GM12892 (cell line): ENCODE measurements at regions not wholly inside any gene's neighbourhood (a gene's known extent, or its start where the extent isn't known, plus 50 kb on each side); places are given as distances from the start of the nearest gene placed in this dataset.
"Not testable (repeated sequence)": the region's sequence is repeated elsewhere in the genome, so short reads cannot be mapped to it uniquely, and the experiment has no call there.

Source experiments
- DNase-seq: peaks from one replicate; pipeline ENCODE4 v3.0.0; 2011; ENCODE audit not compliant: insufficient read length
- FAIRE-seq: peaks from 2 replicates; lab custom pipeline; 2011; peaks lifted over from hg19 to GRCh38; lab: Jason Lieb, UNC
- POLR2A ChIP-seq: IDR thresholded peaks from 2 replicates; pipeline ENCODE4 v1.6.1; 2011; ENCODE audit warnings: low read depth, low read length, control low read depth
- POLR2AphosphoS5 ChIP-seq: IDR thresholded peaks from 2 replicates; pipeline ENCODE4 v1.6.1; 2011; ENCODE audit warnings: low read depth, low read length, control low read depth
- TAF1 ChIP-seq: IDR thresholded peaks from 2 replicates; pipeline ENCODE4 v1.6.1; 2011; ENCODE audit warnings: low read depth, mild to moderate bottlenecking, control low read depth, low read length, borderline replicate concordance

- DNase-seq = no peak
- no peak for FAIRE-seq
- TF ChIP-seq POLR2AphosphoS5 (no peak), POLR2A (no peak), TAF1 (no peak)
Measured at GRCh38 chr4:11670304-11670703, 241.6 kb upstream of the HS3ST1 start.

GRCh38 chr4:11669156-11669555 lies 240.5 kb upstream of the HS3ST1 start:
- no peak for FAIRE-seq
- no peak for DNase-seq
- TF ChIP-seq POLR2AphosphoS5 (no peak), POLR2A (no peak), TAF1 (no peak)

- DNase-seq (no peak), FAIRE-seq (no peak)
- no peak for TF ChIP-seq POLR2A
- TF ChIP-seq TAF1 = no peak
- TF ChIP-seq POLR2AphosphoS5 = no peak
Measured at GRCh38 chr4:11663114-11663513, 234.4 kb upstream of the HS3ST1 start.

- peak; percentile 14 for FAIRE-seq
Measured at GRCh38 chr4:11650801-11651596, 222.3 kb upstream of the HS3ST1 start.

GRCh38 chr4:11647433-11647832 lies 218.7 kb upstream of the HS3ST1 start:
- TF ChIP-seq POLR2A (no peak), TAF1 (no peak), POLR2AphosphoS5 (no peak)
- no peak for DNase-seq
- FAIRE-seq = no peak

More at GRCh38 chr4:11650801-11651596, 222.3 kb upstream of the HS3ST1 start:
- no peak for DNase-seq
- TF ChIP-seq POLR2A (no peak), TAF1 (no peak), POLR2AphosphoS5 (no peak)

GRCh38 chr4:11643081-11643480 lies 214.4 kb upstream of the HS3ST1 start:
- DNase-seq, FAIRE-seq: not testable (repeated sequence)

GRCh38 chr4:11640584-11640983 lies 211.9 kb upstream of the HS3ST1 start:
- TF ChIP-seq TAF1 (no peak), POLR2AphosphoS5 (no peak), POLR2A (no peak)
- FAIRE-seq = no peak
- DNase-seq = no peak

GRCh38 chr4:11636551-11636950 lies 207.9 kb upstream of the HS3ST1 start:
- FAIRE-seq = no peak

GRCh38 chr4:11636031-11636430 lies 207.3 kb upstream of the HS3ST1 start:
- TF ChIP-seq POLR2A = no peak
- TF ChIP-seq TAF1 = no peak
- TF ChIP-seq POLR2AphosphoS5 = no peak
- no peak for FAIRE-seq
- no peak for DNase-seq

More at GRCh38 chr4:11636551-11636950, 207.9 kb upstream of the HS3ST1 start:
- no peak for DNase-seq
- TF ChIP-seq POLR2AphosphoS5 (no peak), POLR2A (no peak), TAF1 (no peak)

- TF ChIP-seq POLR2A = no peak
- TF ChIP-seq TAF1 = no peak
- TF ChIP-seq POLR2AphosphoS5 = no peak
- FAIRE-seq (no peak), DNase-seq (no peak)
Measured at GRCh38 chr4:11635342-11635741, 206.6 kb upstream of the HS3ST1 start.

- no peak for DNase-seq
- TF ChIP-seq TAF1 (no peak), POLR2AphosphoS5 (no peak), POLR2A (no peak)
- no peak for FAIRE-seq
Measured at GRCh38 chr4:11634283-11634682, 205.6 kb upstream of the HS3ST1 start.

- TF ChIP-seq TAF1 = no peak
- DNase-seq = no peak
- FAIRE-seq = no peak
Measured at GRCh38 chr4:11633430-11633829, 204.7 kb upstream of the HS3ST1 start.
